Kidney (tissue), 13 donors: ENCODE measurements at regions not wholly inside any gene's neighbourhood (a gene's known extent, or its start where the extent isn't known, plus 50 kb on each side); places are given as distances from the start of the nearest gene placed in this dataset.

Source experiments
- DNase-seq, 5 donors: peaks; one replicate each; pipeline ENCODE4 v3.0.0-alpha.2; 2013 to 2020
- FAIRE-seq: peaks from 2 replicates; lab custom pipeline; 2012; peaks lifted over from hg19 to GRCh38; lab: Jason Lieb, UNC
- H3K27ac ChIP-seq, 2 donors: one replicate each; pipeline ENCODE4 v1.7.0; 2013; ENCODE audit warnings: low read depth in 2 of 2, low read length in 2 of 2, inconsistent platforms in 1 of 2
- H3K27me3 ChIP-seq: one replicate; pipeline ENCODE4 v1.7.1; 2013; ENCODE audit warnings: low read length, inconsistent platforms; ENCODE audit not compliant: control insufficient read depth, insufficient read depth
- H3K36me3 ChIP-seq, 3 donors: one replicate each; pipeline versions ENCODE4 v1.7.0 to v1.7.1; 2013; ENCODE audit warnings: low read length in 3 of 3, control low read depth in 1 of 3, inconsistent platforms in 1 of 3; ENCODE audit not compliant: insufficient read depth in 3 of 3, control insufficient read depth in 2 of 3
- H3K4me1 ChIP-seq, 3 donors: one replicate each; pipeline versions ENCODE4 v1.7.0 to v1.7.1; 2013; ENCODE audit warnings: low read length in 3 of 3, inconsistent platforms in 1 of 3, low read depth in 1 of 3; ENCODE audit not compliant: control insufficient read depth in 2 of 3, insufficient read depth in 2 of 3
- H3K4me3 ChIP-seq, 3 donors: one replicate each; pipeline versions ENCODE4 v1.7.0 to v1.8.1; 2013; ENCODE audit warnings: low read length in 3 of 3, control low read depth in 1 of 3, inconsistent platforms in 1 of 3
- H3K9ac ChIP-seq, 3 donors: one replicate each; pipeline versions ENCODE4 v1.7.0 to v1.7.1; 2013; ENCODE audit warnings: low read length in 3 of 3, control low read depth in 1 of 3, inconsistent platforms in 1 of 3
- H3K9me3 ChIP-seq, 3 donors: one replicate each; pipeline versions ENCODE4 v1.7.0 to v1.7.1; 2013; ENCODE audit warnings: low read length in 3 of 3, control low read depth in 1 of 3, inconsistent platforms in 1 of 3; ENCODE audit not compliant: control insufficient read depth in 2 of 3, insufficient read depth in 1 of 3
- intact Hi-C: fragments of 100-400 bp; cut with DNase I; formaldehyde crosslinking; loops from one replicate; pipeline ENCODE4 v1.11.1; 2022
- TF ChIP-seq, protein P1 (sequence below): IDR thresholded peaks from 3 replicates; pipeline ENCODE4 v1.5.1; 2012; ENCODE audit warnings: mild to moderate bottlenecking, moderate library complexity, borderline replicate concordance; ENCODE audit not compliant: insufficient read depth; ENCODE audit errors: extremely low read depth
- donor health status: control.
- donor health status: control.
- donor health status: control.
- donor health status: control.
- donor health status: control.
- donor health status: DM: yes; HTN: yes; CAD: no.
- donor health status: Normal renal cell carcinoma (clear cell type).

- Histone ChIP-seq H3K4me1 (no peaks in the 10 kb centered on the region), H3K9me3 (no peaks in the 10 kb centered on the region), H3K27me3 (no peaks in the 10 kb centered on the region), H3K27ac (no peak overlapping the region), H3K9ac (no peak overlapping the region), H3K36me3 (no peaks in the 10 kb centered on the region), H3K4me3 (no peak overlapping the region)
- intact Hi-C loops, result no loop called here
- no peak for FAIRE-seq
- TF ChIP-seq, protein P1, sequence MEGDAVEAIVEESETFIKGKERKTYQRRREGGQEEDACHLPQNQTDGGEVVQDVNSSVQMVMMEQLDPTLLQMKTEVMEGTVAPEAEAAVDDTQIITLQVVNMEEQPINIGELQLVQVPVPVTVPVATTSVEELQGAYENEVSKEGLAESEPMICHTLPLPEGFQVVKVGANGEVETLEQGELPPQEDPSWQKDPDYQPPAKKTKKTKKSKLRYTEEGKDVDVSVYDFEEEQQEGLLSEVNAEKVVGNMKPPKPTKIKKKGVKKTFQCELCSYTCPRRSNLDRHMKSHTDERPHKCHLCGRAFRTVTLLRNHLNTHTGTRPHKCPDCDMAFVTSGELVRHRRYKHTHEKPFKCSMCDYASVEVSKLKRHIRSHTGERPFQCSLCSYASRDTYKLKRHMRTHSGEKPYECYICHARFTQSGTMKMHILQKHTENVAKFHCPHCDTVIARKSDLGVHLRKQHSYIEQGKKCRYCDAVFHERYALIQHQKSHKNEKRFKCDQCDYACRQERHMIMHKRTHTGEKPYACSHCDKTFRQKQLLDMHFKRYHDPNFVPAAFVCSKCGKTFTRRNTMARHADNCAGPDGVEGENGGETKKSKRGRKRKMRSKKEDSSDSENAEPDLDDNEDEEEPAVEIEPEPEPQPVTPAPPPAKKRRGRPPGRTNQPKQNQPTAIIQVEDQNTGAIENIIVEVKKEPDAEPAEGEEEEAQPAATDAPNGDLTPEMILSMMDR, result no peak
- no peak for DNase-seq
These were observed 424.5 kb downstream of the STK39 start for GRCh38 chr2:167822690-167823465.

GRCh38 chr2:167820488-167820887 is 426.9 kb downstream of the STK39 start:
- H3K27me3 ChIP-seq, result no peaks in the 10 kb centered on the region
- TF ChIP-seq, protein P1, result no peak
- H3K4me1 ChIP-seq, result no peaks in the 10 kb centered on the region
- no peak for FAIRE-seq
- DNase-seq, result no peak
- H3K4me3 ChIP-seq, result no peak overlapping the region
- intact Hi-C loops, result no loop called here
- H3K9me3 ChIP-seq, result no peaks in the 10 kb centered on the region
- no peak overlapping the region for H3K9ac ChIP-seq
- no peaks in the 10 kb centered on the region for H3K36me3 ChIP-seq
- H3K27ac ChIP-seq, result no peak overlapping the region

GRCh38 chr2:167818521-167818920 is 428.9 kb downstream of the STK39 start:
- H3K4me1 ChIP-seq, result no peaks in the 10 kb centered on the region
- DNase-seq (no peak), FAIRE-seq (no peak)
- no peak overlapping the region for H3K27ac ChIP-seq
- H3K4me3 ChIP-seq, result no peak overlapping the region
- H3K9ac ChIP-seq, result no peak overlapping the region
- no peaks in the 10 kb centered on the region for H3K9me3 ChIP-seq
- no peaks in the 10 kb centered on the region for H3K36me3 ChIP-seq
- TF ChIP-seq, protein P1, result no peak
- intact Hi-C loops, result no loop called here
- no peaks in the 10 kb centered on the region for H3K27me3 ChIP-seq
